T-helper 17 cell (primary cell): ENCODE measurements at regions not wholly inside any gene's neighbourhood (a gene's known extent, or its start where the extent isn't known, plus 50 kb on each side); places are given as distances from the start of the nearest gene placed in this dataset.

Experiments
- ATAC-seq: fragments of 150-1000 bp; cut with Tn5 transposase; 2 replicates; pipeline ENCODE4 v1.10.0; 2021; ENCODE audit warnings: mild to moderate bottlenecking, moderate library complexity
- DNase-seq, 3 donors: peaks; one replicate each; pipeline versions ENCODE4 v3.0.0 to v3.0.0-alpha.2; 2020 to 2021
- H3K9me3 ChIP-seq: one replicate; pipeline ENCODE4 v1.7.0; 2013; ENCODE audit warnings: low read length, mild to moderate bottlenecking; ENCODE audit not compliant: control insufficient read depth, poor library complexity, severe bottlenecking
- H3K27ac Mint-ChIP-seq: one replicate; pipeline ENCODE4 v1.8.0; 2022; ENCODE audit warnings: mild to moderate bottlenecking, moderate library complexity, mixed read lengths
- H3K27me3 Mint-ChIP-seq: one replicate; pipeline ENCODE4 v1.8.0; 2022; ENCODE audit warnings: mixed read lengths
- H3K36me3 Mint-ChIP-seq: one replicate; pipeline ENCODE4 v1.8.0; 2022; ENCODE audit warnings: low read depth, mixed read lengths
- H3K4me1 Mint-ChIP-seq: one replicate; pipeline ENCODE4 v1.8.0; 2022; ENCODE audit warnings: mild to moderate bottlenecking, mixed read lengths
- H3K4me3 Mint-ChIP-seq: one replicate; pipeline ENCODE4 v1.8.0; 2022; ENCODE audit warnings: mild to moderate bottlenecking, moderate library complexity, mixed read lengths

DNA sequence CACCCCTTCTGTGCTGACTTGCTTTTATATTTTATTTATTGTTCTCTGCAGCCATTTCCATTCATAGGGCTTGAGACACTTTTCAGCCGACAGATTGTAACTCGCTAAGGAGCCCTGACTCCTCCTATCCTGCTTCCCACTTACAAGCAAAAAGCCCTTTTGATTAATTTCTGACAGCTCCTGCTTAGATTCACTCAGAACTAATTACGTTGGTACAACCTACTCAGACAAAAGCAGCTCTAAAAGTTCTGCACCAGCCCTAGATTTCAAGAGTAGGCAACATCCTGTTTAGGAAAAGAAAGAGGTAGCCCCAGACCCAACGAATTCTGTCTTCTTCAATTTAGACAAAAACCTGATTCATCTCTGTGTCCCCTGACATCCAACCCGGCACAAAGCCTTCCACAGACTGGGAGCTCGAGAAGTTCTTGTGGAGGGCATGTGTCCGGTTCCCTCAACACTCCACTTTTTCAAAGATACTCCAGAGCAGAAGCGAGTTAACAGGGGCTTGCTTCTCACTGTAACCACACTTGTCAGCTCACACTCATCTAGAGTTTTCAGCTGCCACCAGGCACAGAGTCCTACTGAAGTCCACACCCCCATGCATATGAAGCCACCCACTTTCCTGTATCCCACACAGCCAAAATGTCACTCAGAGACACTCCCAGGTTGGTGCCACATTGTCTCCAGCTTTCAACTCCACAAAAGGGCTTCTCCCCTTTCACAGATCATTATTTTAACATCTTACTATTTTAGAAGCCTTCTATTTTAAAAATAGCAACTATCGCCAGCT is 113.6 kb upstream of the NFE2L3 start:
- DNase-seq (no peak), ATAC-seq (no peak)
- peaks cover 62% of the 10 kb centered on the region for H3K27me3 Mint-ChIP-seq
- no peak overlapping the region for H3K27ac Mint-ChIP-seq
- peaks cover 3% of the 10 kb centered on the region for H3K36me3 Mint-ChIP-seq
- H3K4me1 Mint-ChIP-seq, result peaks cover 2% of the 10 kb centered on the region
- H3K9me3 ChIP-seq, result no peaks in the 10 kb centered on the region
- H3K4me3 Mint-ChIP-seq, result no peak overlapping the region

DNA sequence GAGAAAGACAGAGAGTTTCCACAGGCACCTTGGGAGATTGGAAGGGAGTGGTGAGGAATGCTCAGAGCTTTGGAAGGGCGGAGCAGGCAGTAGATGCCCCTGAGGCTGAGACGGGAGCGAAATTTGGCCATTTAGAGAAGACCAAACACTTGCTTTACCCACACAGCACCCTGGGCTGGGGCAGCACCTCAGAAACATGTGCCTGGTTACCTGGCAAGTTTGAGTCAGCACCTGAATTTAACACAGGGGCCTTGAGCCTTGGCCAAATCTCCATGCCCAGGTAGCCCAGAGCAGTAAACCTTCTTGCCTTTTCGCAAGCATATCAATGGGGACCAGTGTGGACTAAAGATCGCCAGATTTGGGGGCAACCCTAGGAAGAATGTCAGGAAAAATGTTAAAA is 111.9 kb upstream of the NFE2L3 start:
- no peak for ATAC-seq
- no peaks in the 10 kb centered on the region for H3K9me3 ChIP-seq
- Mint-ChIP-seq H3K36me3 (peaks cover 6% of the 10 kb centered on the region), H3K27ac (no peak overlapping the region), H3K4me3 (no peak overlapping the region), H3K4me1 (peaks cover 2% of the 10 kb centered on the region), H3K27me3 (peaks cover 72% of the 10 kb centered on the region)
- no peak for DNase-seq

DNA sequence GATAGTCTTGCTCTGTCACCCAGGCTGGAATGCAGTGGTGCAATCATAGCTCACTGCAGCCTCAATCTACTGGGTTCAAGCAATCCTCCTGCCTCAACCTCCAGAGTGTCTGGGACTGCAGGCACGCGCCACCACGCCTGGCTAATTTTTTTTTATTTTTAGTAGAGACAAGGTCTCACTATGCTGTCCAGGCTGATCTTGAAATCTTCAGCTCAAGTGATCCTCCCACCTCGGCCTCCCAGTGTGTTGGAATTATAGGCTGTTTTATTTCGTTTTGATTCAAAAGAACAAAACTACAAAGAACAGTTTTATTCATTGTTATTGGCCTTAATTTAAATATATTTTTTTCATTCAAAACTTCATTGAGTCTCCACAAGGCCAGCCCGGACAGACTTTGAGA is 109.8 kb upstream of the NFE2L3 start:
- Mint-ChIP-seq H3K36me3 (peaks cover 2% of the 10 kb centered on the region), H3K4me1 (peaks cover 2% of the 10 kb centered on the region), H3K4me3 (no peak overlapping the region), H3K27me3 (peaks cover 71% of the 10 kb centered on the region), H3K27ac (no peak overlapping the region)
- no peak for DNase-seq
- no peaks in the 10 kb centered on the region for H3K9me3 ChIP-seq
- no peak for ATAC-seq

DNA sequence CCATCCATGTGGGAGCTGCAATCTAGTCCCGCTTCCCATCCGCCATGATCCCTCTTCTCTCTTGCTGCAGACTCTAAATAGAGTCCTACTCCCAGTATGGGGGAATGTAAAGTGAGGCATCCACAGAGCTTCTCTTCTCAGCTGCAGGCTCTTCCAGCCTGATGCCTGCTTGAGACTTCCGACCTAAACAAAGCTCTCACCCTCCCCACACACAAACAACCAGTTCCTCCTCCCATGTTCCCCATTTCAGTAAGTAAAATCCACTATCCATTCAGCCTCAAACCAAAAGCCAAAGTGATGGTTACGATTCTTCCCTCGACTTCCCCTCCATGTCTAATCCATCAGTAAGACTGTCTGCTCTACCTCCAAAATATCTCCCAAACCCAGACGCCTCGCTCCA is 108.2 kb upstream of the NFE2L3 start:
- no peak for DNase-seq
- no peak for ATAC-seq
- Mint-ChIP-seq H3K4me1 (no peaks in the 10 kb centered on the region), H3K4me3 (no peak overlapping the region), H3K27me3 (peaks cover 58% of the 10 kb centered on the region), H3K27ac (no peak overlapping the region), H3K36me3 (peaks cover 2% of the 10 kb centered on the region)
- no peaks in the 10 kb centered on the region for H3K9me3 ChIP-seq

DNA sequence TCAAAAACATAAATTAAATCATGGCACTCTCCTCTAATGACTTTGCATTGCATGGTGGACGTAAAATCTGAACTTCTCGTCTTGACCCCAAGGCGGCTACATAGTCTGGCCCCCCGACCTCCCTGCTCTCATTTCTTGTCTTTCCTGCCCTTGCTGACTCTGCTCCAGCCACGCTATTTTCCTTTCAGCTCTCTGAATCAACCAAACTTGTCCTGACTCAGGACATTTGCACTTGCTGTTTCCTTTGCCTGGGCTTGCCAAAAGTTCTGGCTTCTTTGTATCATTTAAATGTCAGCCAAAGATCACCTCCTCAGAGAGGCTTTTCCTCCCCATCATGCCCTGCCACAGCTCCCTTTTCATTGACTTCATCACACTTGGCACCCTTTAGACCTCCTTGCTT is 107.7 kb upstream of the NFE2L3 start:
- Mint-ChIP-seq H3K4me3 (no peak overlapping the region), H3K36me3 (peaks cover 2% of the 10 kb centered on the region), H3K4me1 (no peaks in the 10 kb centered on the region), H3K27ac (no peak overlapping the region), H3K27me3 (peaks cover 57% of the 10 kb centered on the region)
- DNase-seq (no peak), ATAC-seq (no peak)
- H3K9me3 ChIP-seq, result no peaks in the 10 kb centered on the region

DNA sequence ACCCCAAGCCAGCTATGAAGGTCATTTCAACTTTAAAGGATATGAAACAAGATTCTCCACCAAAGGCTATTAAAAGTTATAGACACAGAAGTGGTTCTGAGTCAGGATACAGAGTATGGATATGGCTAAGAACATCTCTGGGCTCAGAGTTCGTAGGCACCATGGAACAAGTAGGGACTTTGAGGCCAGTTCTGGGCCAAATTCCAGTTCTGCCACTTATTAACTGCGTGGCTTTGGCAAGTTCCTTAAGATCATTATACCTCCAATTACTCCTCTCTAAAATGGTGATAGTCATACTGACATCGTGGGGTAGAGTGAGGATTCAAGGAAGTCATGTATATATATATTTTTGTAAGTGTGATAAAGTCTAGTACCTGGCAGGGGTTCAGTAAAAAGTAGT is 105.8 kb upstream of the NFE2L3 start:
- no peak for ATAC-seq

DNA sequence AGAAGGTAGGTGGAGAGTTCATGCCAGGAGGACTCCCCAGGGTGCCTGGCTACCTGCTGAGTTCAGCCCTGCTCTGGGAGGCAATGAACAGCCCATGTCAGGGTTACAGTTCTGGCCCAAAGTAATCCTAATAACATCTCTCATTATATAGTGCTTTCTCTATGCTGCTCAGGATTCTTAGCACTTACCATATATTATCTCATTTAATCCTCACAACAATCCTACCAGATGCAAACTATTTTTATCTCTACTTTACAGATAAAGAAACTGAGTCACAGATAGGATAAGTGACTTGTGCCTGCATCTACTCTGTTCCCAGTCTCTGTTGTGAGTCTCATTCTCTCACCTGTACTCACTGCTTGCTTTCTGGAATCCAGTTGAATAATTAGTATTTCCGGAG is 105.1 kb upstream of the NFE2L3 start:
- H3K36me3 Mint-ChIP-seq, result peaks cover 2% of the 10 kb centered on the region
- no peak for DNase-seq
- no peak for ATAC-seq
- no peaks in the 10 kb centered on the region for H3K4me1 Mint-ChIP-seq
- H3K4me3 Mint-ChIP-seq, result no peak overlapping the region
- no peak overlapping the region for H3K27ac Mint-ChIP-seq
- no peaks in the 10 kb centered on the region for H3K9me3 ChIP-seq
- H3K27me3 Mint-ChIP-seq, result peaks cover 56% of the 10 kb centered on the region

More for the DNA sequence above, 105.8 kb upstream of the NFE2L3 start:
- Mint-ChIP-seq H3K27me3 (peaks cover 53% of the 10 kb centered on the region), H3K4me1 (no peaks in the 10 kb centered on the region), H3K36me3 (peaks cover 2% of the 10 kb centered on the region), H3K27ac (no peak overlapping the region), H3K4me3 (no peak overlapping the region)
- H3K9me3 ChIP-seq, result no peaks in the 10 kb centered on the region
- no peak for DNase-seq

DNA sequence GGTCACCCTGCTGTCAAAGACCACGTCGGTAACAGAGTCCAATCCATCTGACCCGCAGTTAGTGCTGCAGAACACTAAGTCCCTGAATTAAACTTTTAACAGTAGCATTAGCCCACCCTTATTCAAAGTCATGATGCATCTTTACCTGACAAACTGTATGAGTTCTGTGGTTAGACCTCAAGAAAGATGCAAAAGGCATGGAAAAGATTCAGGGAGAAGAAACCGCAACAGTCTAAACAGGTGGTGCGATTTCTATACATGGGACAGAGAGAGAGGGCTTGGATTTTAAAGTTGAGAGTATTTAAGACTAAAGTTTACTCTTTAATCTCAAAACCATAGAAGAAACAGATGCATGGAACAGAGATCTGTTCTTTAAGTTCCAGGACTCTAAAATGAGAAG is 103.3 kb upstream of the NFE2L3 start:
- no peak for ATAC-seq
- DNase-seq, result no peak
- no peak overlapping the region for H3K4me3 Mint-ChIP-seq
- no peaks in the 10 kb centered on the region for H3K4me1 Mint-ChIP-seq
- peaks cover 52% of the 10 kb centered on the region for H3K27me3 Mint-ChIP-seq
- no peak overlapping the region for H3K27ac Mint-ChIP-seq
- H3K36me3 Mint-ChIP-seq, result peaks cover 5% of the 10 kb centered on the region
- H3K9me3 ChIP-seq, result peaks cover 5% of the 10 kb centered on the region

DNA sequence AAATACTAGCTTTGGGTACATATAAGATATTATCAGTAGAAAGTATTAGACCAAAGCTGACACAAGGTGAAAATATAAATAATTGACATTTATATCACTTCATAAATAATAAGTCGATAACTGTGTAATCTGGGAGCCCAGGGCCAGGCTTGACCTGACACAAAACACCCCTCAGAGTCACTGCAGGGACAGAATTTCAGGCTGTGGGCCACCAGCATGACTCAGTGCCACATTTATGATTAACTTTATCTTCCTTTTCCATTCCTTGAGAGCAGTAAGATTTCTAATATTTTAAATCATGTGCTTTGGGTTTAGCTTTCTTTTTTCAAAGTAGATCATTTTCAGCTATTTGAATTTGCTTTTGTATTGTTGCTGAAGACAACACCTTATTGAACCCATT is 102.9 kb upstream of the NFE2L3 start:
- H3K9me3 ChIP-seq, result peaks cover 8% of the 10 kb centered on the region
- ATAC-seq (no peak), DNase-seq (no peak)
- H3K36me3 Mint-ChIP-seq, result peaks cover 3% of the 10 kb centered on the region
- peaks cover 48% of the 10 kb centered on the region for H3K27me3 Mint-ChIP-seq
- H3K27ac Mint-ChIP-seq, result no peak overlapping the region
- H3K4me1 Mint-ChIP-seq, result no peaks in the 10 kb centered on the region
- no peak overlapping the region for H3K4me3 Mint-ChIP-seq

DNA sequence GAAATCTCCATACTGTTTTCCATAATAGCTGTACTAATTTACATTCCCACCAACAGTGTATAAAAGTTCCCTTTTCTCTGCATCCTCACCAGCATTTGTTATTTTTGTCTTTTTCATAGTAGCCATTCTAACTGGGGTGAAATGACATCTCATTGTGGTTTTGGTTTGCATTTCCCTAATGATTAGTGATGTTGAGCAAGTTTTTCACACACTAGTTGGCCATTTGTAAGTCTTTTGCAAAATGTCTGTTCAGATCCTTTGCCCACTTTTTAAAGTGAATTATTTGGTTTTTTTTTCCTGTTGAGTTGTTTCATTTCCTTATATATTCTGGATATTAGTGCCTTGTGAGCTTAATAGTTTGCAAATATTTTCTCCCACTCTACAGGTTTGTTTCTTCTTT is 101.0 kb upstream of the NFE2L3 start:
- peaks cover 8% of the 10 kb centered on the region for H3K9me3 ChIP-seq
- DNase-seq (no peak), ATAC-seq (no peak)
- Mint-ChIP-seq H3K27me3 (peaks cover 42% of the 10 kb centered on the region), H3K27ac (no peak overlapping the region), H3K4me3 (no peak overlapping the region), H3K4me1 (no peaks in the 10 kb centered on the region), H3K36me3 (peaks cover 3% of the 10 kb centered on the region)

DNA sequence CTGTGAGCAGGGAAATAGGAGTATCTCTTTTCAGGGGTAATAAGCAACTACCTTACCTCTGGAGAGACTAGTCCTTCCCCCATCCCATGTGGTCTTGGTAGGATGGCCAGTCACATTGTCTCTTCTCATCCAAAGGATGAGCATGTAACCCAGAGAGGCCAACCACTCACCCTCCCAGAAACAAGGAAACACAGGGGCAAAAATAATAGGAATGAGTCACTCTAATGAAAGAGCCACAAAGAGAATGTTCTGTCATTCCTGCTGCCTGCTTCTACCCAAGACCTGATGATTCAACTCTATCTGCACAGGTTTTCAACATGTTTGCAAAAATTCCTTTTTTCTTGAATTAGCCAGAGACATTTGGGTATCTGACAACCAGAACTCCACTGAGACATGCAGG is 99.3 kb upstream of the NFE2L3 start:
- no peak for ATAC-seq
- peaks cover 8% of the 10 kb centered on the region for H3K9me3 ChIP-seq
- Mint-ChIP-seq H3K4me3 (no peak overlapping the region), H3K27ac (no peak overlapping the region), H3K27me3 (peaks cover 50% of the 10 kb centered on the region), H3K36me3 (peaks cover 3% of the 10 kb centered on the region), H3K4me1 (no peaks in the 10 kb centered on the region)
- no peak for DNase-seq

DNA sequence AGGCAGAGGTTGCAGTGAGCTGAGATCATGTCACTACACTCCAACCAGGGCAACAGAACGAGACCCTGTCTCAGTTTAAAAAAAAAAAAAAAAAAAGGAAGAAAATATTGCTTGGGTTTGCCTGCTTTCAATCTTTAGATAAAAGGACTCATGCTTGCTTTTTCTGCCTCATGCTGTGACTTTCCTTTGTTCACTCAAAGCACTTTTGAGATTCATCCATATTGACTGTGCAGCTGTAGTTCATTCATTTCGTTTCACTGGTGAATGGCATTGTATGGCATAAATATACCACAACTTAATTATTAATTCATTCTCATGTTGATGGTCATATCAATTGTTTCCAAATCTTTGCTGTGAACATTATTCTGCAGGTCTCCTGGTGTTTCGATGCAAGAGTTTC is 97.6 kb upstream of the NFE2L3 start:
- no peak for ATAC-seq
- Mint-ChIP-seq H3K36me3 (peaks cover 3% of the 10 kb centered on the region), H3K4me1 (no peaks in the 10 kb centered on the region), H3K4me3 (no peak overlapping the region), H3K27me3 (peaks cover 62% of the 10 kb centered on the region), H3K27ac (no peak overlapping the region)
- H3K9me3 ChIP-seq, result peaks cover 8% of the 10 kb centered on the region
- DNase-seq, result no peak

DNA sequence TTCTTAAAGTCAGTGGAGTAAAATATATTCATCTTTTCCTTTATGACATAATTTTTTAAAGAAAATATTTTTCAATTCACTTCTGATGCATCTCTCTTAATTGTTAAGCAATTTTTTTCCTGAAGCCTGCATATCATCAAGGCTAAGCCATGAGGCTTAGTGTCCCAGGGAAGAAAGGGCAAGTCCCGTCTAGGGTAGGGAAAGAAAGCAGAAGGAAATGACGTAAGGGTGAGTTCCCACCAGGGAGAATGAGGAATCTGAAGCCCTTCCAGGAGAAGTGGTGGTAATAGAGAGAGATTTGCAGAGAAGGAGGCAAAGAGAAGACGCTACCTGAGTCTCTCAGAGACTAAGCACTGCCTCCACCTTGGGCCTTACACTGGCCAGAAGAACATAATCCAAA is 96.8 kb upstream of the NFE2L3 start:
- no peak overlapping the region for H3K27ac Mint-ChIP-seq
- peaks cover 3% of the 10 kb centered on the region for H3K36me3 Mint-ChIP-seq
- no peaks in the 10 kb centered on the region for H3K4me1 Mint-ChIP-seq
- H3K4me3 Mint-ChIP-seq, result no peak overlapping the region
- peaks cover 62% of the 10 kb centered on the region for H3K27me3 Mint-ChIP-seq
- peaks cover 8% of the 10 kb centered on the region for H3K9me3 ChIP-seq
- no peak for DNase-seq
- ATAC-seq, result no peak
